HG02763 (cell line): ENCODE measurements at regions not wholly inside any gene's neighbourhood (a gene's known extent, or its start where the extent isn't known, plus 50 kb on each side); places are given as distances from the start of the nearest gene placed in this dataset.
A peak's percentile ranks its signal among the peaks of the same experiment; 100 is the strongest.

ENCODE experiments used
- ATAC-seq: cut with Tn5 transposase; IDR thresholded peaks from one replicate; pipeline ENCODE4 v1.9.1; 2021; ENCODE audit warnings: mild to moderate bottlenecking, moderate library complexity; ENCODE audit not compliant: unreplicated experiment

DNA sequence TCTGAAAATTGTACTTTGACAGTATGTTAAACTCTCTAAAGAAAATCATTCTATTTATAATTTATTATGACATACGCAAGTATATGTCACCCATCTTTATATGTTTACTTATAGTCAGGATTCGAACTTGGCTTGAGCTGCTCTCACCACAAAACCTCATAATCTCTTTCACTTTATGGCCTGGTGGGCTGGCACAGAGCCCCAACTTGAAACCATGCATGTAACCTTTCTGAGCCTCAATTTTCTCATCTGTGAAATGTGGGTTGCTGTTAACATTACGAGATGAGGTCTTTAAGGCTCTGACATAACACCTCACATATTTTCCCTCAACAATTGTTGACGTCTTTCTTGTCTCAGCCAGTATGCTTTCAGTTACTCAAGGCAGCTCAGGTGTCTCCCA lies 69.4 kb upstream of the PFN2 start:
- no peak for ATAC-seq

DNA sequence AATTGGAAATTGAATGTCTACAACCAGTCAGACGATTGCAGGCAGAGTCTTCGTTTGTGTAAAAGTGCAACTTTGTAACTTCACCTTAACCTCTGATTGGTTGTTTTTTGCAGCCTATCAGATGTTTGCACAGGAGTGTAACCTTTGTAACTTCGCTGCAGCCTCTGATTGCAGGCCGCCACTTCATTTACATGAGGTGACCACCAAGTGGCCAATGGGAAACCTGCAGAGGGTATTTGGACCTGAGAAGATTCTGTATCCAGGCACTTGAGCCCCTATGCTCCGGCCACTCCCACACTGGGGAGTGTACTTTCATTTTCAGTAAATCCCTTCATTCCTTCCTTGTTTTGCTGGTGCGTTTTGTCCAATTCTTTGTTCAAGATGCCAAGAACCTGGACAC lies 68.1 kb upstream of the PFN2 start:
- no peak for ATAC-seq

DNA sequence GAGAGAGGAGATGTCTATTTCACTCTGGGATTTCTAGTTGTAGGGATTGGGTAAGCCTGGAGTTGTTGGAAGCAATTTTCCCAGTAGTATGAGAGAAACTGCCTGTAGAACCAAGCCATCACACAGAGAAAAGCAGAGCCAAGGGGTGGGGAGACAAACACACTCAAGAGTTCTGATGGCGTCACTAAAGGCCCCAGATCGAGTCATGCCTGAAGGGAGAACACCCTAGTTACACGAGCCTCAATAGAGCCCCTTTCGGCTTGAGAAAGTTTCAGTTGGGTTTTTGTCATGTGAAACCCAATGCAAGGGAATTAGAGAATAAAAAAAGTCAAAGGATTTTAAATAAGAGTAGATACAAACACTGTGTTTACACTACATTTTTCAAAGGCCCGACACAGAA lies 66.1 kb upstream of the PFN2 start:
- no peak for ATAC-seq

- no peak for ATAC-seq
These were observed 65.4 kb upstream of the PFN2 start for GRCh38 chr3:150035910-150036612.

GRCh38 chr3:150035301-150035779 lies 64.6 kb upstream of the PFN2 start:
- ATAC-seq, result no peak

DNA sequence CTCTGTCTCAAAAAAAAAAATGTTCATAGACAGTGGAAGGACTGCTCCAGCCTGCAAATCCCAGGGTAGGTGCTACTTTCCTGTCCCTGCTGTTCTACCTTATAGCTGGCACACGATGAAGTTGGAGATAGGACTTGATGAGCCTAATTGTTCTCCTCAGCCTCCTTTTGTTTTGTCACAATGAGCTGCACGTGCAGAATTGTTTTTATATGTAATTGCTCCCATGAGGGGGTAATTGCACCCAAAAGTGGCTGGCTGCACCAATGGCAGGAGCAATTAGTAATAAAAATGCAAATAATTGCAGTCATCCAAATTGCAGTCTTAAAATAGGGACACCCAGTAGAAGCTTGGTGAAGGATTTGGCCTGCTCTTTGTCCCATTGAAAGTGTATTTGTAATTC lies 63.0 kb upstream of the PFN2 start:
- no peak for ATAC-seq

DNA sequence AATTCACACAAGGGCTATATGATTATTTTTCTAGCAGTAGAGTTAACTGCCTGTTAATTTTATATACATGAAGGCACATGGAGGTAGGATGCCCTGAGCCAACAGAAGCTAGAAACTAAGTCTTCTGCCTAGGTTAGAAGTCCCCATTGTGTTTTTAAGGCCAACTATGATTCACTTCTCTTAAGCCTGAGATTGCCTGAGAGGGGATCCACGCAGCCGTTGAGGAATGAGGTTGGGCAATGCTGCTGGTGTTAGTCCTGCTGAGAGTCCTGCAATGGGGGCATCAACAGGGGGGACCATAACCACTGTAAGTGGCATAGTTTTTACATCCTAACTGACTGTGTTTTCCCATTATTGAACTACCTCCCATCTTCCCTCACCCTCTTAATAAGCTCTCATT lies 60.1 kb upstream of the PFN2 start:
- ATAC-seq, result no peak

- no peak for ATAC-seq
These were observed 52.5 kb upstream of the PFN2 start for GRCh38 chr3:150023239-150023636.

DNA sequence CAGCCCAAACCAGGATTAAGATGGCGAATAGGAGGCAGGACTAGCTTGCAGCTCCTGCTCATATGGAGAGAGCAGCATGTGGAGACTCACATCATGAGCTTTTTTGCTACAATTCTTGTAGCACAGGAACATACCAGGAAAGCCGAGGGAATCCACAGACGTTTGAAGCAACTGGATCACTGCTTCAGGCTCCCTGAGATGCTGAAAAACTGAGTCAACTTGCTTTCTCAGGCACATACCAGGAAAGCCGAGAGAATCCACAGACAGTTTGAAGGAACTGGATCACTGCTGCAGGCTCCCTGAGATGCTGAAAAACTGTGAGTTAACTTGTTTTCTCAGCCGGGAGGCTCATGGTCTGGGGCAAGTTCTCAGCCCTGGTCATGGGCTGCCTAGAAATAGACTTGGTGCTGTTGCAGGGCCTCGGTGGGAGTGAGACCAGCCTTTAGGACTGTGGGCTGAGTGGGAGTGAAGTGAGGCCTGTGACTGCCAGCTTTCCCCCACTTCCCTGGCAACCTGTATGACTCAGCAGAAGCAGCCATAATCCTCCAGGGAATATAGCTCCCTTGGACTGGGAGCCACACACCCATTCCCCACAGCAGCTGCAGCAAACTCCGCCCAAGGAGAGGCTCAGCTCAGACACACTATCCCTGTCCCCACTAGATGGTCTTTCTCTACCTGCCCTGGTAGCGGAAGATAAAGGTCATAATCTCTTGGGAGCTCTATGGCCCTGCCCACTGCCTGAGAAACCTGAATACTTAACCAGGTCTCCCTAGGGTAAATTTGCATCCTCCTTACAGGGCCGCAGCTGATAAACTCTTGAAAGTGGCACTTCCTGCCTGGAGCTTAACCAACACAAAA lies 51.9 kb upstream of the PFN2 start:
- peak; percentile 89 for ATAC-seq

GRCh38 chr3:150020527-150020926 lies 49.8 kb upstream of the PFN2 start:
- no peak for ATAC-seq
